ENCODE measurements at regions not wholly inside any gene's neighbourhood (a gene's known extent, or its start where the extent isn't known, plus 50 kb on each side); places are given as distances from the start of the nearest gene placed in this dataset.
A peak's percentile ranks its signal among the peaks of the same experiment; 100 is the strongest.

- no peak for DNase-seq (ENCODE audit: low spot score)
Observed at GRCh38 chr12:102596031-102596430, 115.7 kb upstream of the IGF1 start.

DNA sequence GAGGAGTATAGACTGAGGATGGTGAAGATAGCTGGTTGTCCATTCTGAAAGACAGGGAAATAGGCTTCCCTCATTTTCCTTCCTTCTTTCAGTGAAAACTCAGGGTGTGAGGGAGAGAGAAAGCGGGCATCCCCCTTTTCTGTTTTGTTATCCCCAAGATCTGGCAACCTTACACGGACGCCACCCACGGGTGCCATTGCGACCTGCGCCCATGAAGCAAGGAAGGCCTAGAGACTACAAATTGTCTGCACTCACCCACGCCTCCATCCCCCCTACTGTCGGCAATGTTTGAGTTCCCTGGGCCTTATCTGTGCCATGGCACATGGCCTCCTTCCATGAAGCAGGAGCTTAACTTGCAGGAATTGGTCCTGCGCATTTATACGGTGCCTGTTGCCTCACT lies 115.0 kb upstream of the IGF1 start:
- DNase-seq (ENCODE audit: low spot score), result no peak

DNA sequence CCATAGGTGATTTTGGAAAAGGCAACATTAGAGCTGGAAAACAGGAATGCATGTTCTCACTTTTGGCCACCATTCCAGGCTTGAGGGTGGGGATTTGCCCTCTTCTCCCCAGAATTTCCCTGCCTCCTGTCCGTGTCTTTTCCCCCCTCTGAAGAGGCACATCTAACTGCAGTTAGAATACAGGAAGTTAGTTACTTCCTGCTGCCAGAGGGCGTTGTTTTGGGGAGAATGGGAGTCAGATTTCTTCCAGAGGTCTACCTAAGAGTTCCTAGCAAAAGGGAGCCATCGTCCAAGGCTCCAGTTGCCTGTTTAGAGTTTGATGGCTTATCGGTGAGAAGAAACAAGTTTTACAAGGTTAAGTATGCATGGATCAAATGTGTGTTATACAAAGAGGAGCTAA lies 112.8 kb upstream of the IGF1 start:
- DNase-seq (ENCODE audit: low spot score), result no peak

GRCh38 chr12:102592134-102592533 lies 111.8 kb upstream of the IGF1 start:
- DNase-seq (ENCODE audit: low spot score), result no peak

GRCh38 chr12:102573237-102573636 lies 92.9 kb upstream of the IGF1 start:
- peak; percentile 70 for DNase-seq (ENCODE audit: low spot score)

- DNase-seq (ENCODE audit: low spot score), result no peak
Observed at GRCh38 chr12:102571889-102572288, 91.5 kb upstream of the IGF1 start.

- no peak for DNase-seq (ENCODE audit: low spot score)
Observed at GRCh38 chr12:102570256-102570655, 89.9 kb upstream of the IGF1 start.

GRCh38 chr12:102569803-102570202 lies 89.4 kb upstream of the IGF1 start:
- DNase-seq (ENCODE audit: low spot score), result no peak

GRCh38 chr12:102568276-102568675 lies 87.9 kb upstream of the IGF1 start:
- DNase-seq (ENCODE audit: low spot score), result no peak

GRCh38 chr12:102567031-102567985 lies 86.9 kb upstream of the IGF1 start:
- peak; percentile 88 for DNase-seq (ENCODE audit: low spot score)

- no peak for DNase-seq (ENCODE audit: low spot score)
Observed at GRCh38 chr12:102565555-102565954, 85.2 kb upstream of the IGF1 start.

- peak; percentile 41 for DNase-seq (ENCODE audit: low spot score)
Observed at GRCh38 chr12:102564026-102564425, 83.7 kb upstream of the IGF1 start.

- peak; percentile 71 for DNase-seq (ENCODE audit: low spot score)
Observed at GRCh38 chr12:102562836-102563425, 82.6 kb upstream of the IGF1 start.

DNA sequence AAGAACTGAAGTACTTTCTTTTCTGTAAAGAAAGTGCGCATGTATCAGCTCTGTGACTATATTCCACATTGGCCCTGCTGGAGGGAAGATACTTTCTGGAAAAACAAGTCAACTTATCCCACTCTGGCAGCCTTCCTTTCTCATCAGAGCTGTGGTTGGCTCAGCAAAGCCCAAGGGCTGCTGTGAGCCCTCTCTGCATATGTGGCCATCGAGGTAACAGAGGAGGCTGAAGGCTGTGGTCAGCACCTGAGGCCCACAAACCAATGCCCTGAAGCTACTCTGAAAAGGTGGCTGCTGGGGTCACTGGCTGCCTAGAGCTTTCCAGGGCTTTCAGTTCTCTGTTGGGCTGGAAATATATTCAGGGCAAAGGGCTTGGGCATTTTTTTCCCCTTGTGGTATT lies 70.8 kb upstream of the IGF1 start:
- DNase-seq (ENCODE audit: low spot score), result no peak

DNA sequence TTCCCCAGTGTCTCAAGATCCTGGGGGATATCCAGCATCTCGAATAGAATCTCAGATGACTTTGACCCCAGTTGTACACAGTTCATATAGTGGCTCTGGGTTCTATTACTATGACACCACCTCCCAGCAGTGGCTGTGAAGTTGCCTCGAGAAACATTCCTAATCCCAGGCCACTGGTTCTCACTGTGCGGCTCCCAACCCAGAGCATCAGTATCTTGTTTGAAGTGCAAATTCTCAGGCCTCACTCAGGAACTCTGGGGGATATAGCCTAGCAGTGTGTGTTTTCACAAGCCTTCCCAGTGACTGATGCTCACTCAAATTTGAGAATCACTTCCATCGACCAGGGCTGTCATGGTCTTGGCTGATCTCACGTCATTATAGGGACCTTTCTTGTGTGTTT lies 69.3 kb upstream of the IGF1 start:
- DNase-seq (ENCODE audit: low spot score), result no peak

GRCh38 chr12:102548543-102548942 lies 68.2 kb upstream of the IGF1 start:
- no peak for DNase-seq (ENCODE audit: low spot score)

DNA sequence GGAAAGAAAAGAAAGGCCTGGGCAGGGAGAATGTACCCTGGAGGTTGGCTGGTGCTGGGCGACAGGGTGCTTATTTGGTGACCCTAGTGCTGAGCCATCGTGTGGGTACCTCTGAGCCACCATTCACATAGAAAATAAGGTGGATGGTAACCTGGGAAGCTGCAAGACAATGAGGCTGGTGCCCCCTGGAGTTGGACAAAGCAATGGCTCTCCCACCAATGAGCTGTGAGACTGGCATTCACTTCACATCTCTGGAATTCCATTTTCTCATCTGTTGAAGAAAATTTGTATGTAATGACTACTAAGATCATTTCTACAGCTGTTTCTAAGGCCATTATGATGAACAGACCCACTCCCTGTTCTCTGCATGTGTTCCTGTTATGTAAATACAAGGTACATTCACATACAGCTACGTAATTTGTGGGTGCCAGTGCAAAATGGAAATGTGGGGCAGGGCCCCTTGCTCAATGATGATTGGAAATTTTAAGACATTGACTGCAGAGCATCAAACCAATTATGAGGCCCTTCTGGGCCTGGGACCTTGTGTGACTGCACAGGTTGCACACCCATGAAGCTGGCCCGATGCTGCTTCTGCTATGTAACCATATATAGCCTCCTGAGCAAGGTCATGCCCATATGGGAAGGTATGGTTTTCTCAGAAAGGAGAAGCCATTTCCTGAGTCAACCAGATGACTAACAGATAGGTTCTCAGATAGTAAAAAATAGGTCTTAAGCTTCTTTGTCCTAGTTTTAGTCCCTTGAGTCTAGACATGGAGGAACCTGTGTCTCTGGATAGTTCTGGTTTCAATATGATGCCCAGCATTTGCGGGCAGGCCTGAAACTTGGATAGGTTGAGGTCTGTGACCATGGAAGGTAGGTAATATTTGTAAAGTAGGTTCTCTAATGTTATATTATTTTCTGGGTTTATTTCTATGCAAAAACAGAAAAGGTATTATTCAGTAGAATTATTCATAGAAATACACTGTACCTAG lies 63.4 kb upstream of the IGF1 start:
- peak; percentile 23 for DNase-seq (ENCODE audit: low spot score)

GRCh38 chr12:102542816-102543440 lies 62.6 kb upstream of the IGF1 start:
- DNase-seq (ENCODE audit: low spot score), result no peak

GRCh38 chr12:102540815-102541385 lies 60.5 kb upstream of the IGF1 start:
- DNase-seq (ENCODE audit: low spot score), result no peak

- DNase-seq (ENCODE audit: low spot score), result peak; percentile 98
Observed at GRCh38 chr12:102539651-102540553, 59.5 kb upstream of the IGF1 start.
